Activated CD4-positive, alpha-beta T cell treated with anti-CD3 and anti-CD28 coated beads for 36 hours (primary cell): ENCODE measurements at regions not wholly inside any gene's neighbourhood (a gene's known extent, or its start where the extent isn't known, plus 50 kb on each side); places are given as distances from the start of the nearest gene placed in this dataset.

Experiments
- ATAC-seq: fragments of 200-7000 bp; cut with Tn5 transposase; one replicate; pipeline ENCODE4 v1.10.0; 2021; ENCODE audit warnings: mild to moderate bottlenecking, moderate library complexity
- CTCF ChIA-PET: fragments of 350-600 bp; sonication (Branson Sonifier 250); formaldehyde crosslinking; loops from one replicate; lab custom pipeline; 2021; ENCODE audit warnings: antibody characterized with exemption; lab: Charles Lee
- POLR2A ChIA-PET: fragments of 350-600 bp; sonication (Branson Sonifier 250); formaldehyde crosslinking; loops from one replicate; lab custom pipeline; 2021; ENCODE audit warnings: antibody characterized with exemption, inconsistent platforms; lab: Charles Lee
- DNase-seq: peaks from one replicate; pipeline ENCODE4 v3.0.0-alpha.2; 2020
- H3K27ac Mint-ChIP-seq: one replicate; pipeline ENCODE4 v1.8.0; 2021; ENCODE audit warnings: mixed read lengths
- H3K27me3 Mint-ChIP-seq: one replicate; pipeline ENCODE4 v1.8.0; 2021; ENCODE audit warnings: mixed read lengths
- H3K36me3 Mint-ChIP-seq: one replicate; pipeline ENCODE4 v1.8.0; 2021; ENCODE audit warnings: low read depth, mixed read lengths
- H3K4me1 Mint-ChIP-seq: one replicate; pipeline ENCODE4 v1.8.0; 2021; ENCODE audit warnings: mixed read lengths
- H3K4me3 Mint-ChIP-seq: one replicate; pipeline ENCODE4 v1.8.0; 2021; ENCODE audit warnings: mild to moderate bottlenecking, moderate library complexity, mixed read lengths
- H3K9me3 Mint-ChIP-seq: one replicate; pipeline ENCODE4 v1.8.0; 2021; ENCODE audit warnings: low read depth, mixed read lengths
- intact Hi-C, 2 experiments: fragments of 100-400 bp; cut with DNase I in 1 of 2; cut with micrococcal nuclease in 1 of 2; formaldehyde crosslinking; loops; one replicate each; pipeline versions ENCODE4 v1.14.2 to v1.15.1; 2022 to 2024; cut with DNase I, micrococcal nuclease

- Mint-ChIP-seq H3K9me3 (peaks cover 13% of the 10 kb centered on the region), H3K27ac (no peak overlapping the region), H3K27me3 (no peaks in the 10 kb centered on the region), H3K4me3 (no peak overlapping the region), H3K36me3 (peaks cover 5% of the 10 kb centered on the region), H3K4me1 (no peaks in the 10 kb centered on the region)
- CTCF ChIA-PET: interaction anchor here (0.6 kb wide), 1 partner anchor 9 kb away, joined by 3 read pairs; no protein-coding TSS in a partner anchor
- intact Hi-C loops: no loop called here
- DNase-seq (peak; percentile 34), ATAC-seq (no peak)
- POLR2A ChIA-PET: no interaction called here
These were observed 72.0 kb upstream of the ODC1 start for GRCh38 chr2:10520154-10520553.

DNA sequence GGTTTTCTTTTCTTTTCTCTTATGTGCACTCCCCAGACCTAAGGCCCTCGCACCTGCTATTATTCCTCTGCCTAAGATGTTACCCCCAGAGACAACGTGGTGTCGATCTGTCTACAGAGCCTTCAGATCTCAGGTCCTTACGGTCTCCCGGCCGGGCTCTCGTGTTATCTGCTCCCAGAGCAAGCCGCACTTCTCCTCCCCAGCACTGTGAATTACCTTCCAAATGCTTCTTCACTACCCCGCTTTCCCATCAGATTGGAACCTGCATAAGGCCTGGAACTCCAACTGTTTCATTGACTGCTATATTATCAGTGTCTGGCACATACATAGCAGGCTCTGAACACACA is 71.2 kb upstream of the ODC1 start:
- DNase-seq (no peak), ATAC-seq (no peak)
- Mint-ChIP-seq H3K27ac (no peak overlapping the region), H3K36me3 (peaks cover 5% of the 10 kb centered on the region), H3K27me3 (no peaks in the 10 kb centered on the region), H3K4me3 (no peak overlapping the region), H3K4me1 (no peaks in the 10 kb centered on the region), H3K9me3 (peaks cover 18% of the 10 kb centered on the region)
- ChIA-PET POLR2A (no interaction called here), CTCF (no interaction called here)
- intact Hi-C loops: no loop called here

- Mint-ChIP-seq H3K27ac (no peak overlapping the region), H3K4me3 (no peak overlapping the region), H3K4me1 (no peaks in the 10 kb centered on the region), H3K36me3 (peaks cover 5% of the 10 kb centered on the region), H3K9me3 (peaks cover 18% of the 10 kb centered on the region), H3K27me3 (no peaks in the 10 kb centered on the region)
- CTCF ChIA-PET: interaction anchor here (0.7 kb wide), 1 partner anchor 10 kb away, joined by 3 read pairs; no protein-coding TSS in a partner anchor
- ATAC-seq: no peak
- DNase-seq: no peak
- POLR2A ChIA-PET: no interaction called here
- intact Hi-C loops: no loop called here
These were observed 70.6 kb upstream of the ODC1 start for GRCh38 chr2:10518470-10519393.

GRCh38 chr2:10517351-10518043 is 69.4 kb upstream of the ODC1 start:
- peaks cover 18% of the 10 kb centered on the region for H3K9me3 Mint-ChIP-seq
- intact Hi-C loops: no loop called here
- peaks cover 5% of the 10 kb centered on the region for H3K36me3 Mint-ChIP-seq
- ATAC-seq: no peak
- H3K27ac Mint-ChIP-seq: no peak overlapping the region
- CTCF ChIA-PET: no interaction called here
- POLR2A ChIA-PET: no interaction called here
- H3K4me1 Mint-ChIP-seq: no peaks in the 10 kb centered on the region
- no peaks in the 10 kb centered on the region for H3K27me3 Mint-ChIP-seq
- no peak for DNase-seq
- H3K4me3 Mint-ChIP-seq: no peak overlapping the region

- Mint-ChIP-seq H3K9me3 (peaks cover 18% of the 10 kb centered on the region), H3K27me3 (no peaks in the 10 kb centered on the region), H3K4me3 (no peak overlapping the region), H3K36me3 (peaks cover 5% of the 10 kb centered on the region), H3K27ac (no peak overlapping the region), H3K4me1 (no peaks in the 10 kb centered on the region)
- CTCF ChIA-PET: interaction anchor here (0.6 to 1.1 kb wide), 3 partner anchors 21 to 107 kb away, joined by 3 to 5 read pairs (median 3); no protein-coding TSS in a partner anchor
- DNase-seq (no peak), ATAC-seq (no peak)
- intact Hi-C loops: no loop called here
- POLR2A ChIA-PET: no interaction called here
These were observed 67.8 kb upstream of the ODC1 start for GRCh38 chr2:10515887-10516286.

DNA sequence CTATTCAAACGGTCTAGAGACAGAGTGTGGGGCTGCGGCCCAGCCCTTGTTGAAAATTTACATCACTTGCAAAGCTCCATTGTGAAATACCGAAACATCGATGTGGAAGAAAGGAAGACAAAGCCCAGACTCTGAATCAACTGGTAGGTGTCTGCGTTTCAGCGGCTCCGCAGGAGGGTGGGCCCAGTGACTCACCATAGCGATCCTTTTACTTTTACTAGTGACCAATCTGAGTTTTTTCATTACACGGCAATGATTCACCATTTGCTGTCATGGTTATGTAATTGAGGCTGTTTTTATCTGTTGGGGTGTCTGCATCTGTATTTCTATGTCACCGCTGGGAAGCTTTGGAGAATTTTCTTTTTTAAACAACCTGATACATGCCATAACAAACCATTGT is 66.6 kb upstream of the ODC1 start:
- DNase-seq: no peak

DNA sequence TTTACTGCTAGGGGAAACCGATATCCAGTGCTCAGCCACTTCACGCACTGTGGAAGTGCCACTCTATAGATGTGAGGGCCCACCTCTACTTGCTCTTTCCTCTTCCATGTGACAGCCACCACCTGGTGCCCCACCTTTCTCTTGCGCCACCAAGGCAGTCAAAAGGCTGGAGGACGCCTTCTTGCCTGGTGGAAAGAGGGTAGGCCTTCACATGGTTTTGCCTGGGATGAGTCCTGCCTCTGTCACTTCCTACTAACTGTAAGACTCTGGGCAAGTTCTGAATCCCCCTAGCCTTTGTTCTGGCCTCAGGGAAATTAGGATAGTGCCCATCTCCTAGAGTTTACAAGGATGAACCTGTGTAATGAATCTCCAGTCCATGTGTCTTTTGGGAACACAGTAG is 66.1 kb upstream of the ODC1 start:
- peaks cover 18% of the 10 kb centered on the region for H3K9me3 Mint-ChIP-seq
- no peak overlapping the region for H3K27ac Mint-ChIP-seq
- no peaks in the 10 kb centered on the region for H3K4me1 Mint-ChIP-seq
- no peak overlapping the region for H3K4me3 Mint-ChIP-seq
- ChIA-PET CTCF (no interaction called here), POLR2A (no interaction called here)
- no peaks in the 10 kb centered on the region for H3K27me3 Mint-ChIP-seq
- intact Hi-C loops: no loop called here
- no peak for DNase-seq
- peaks cover 5% of the 10 kb centered on the region for H3K36me3 Mint-ChIP-seq
- no peak for ATAC-seq

More for the DNA sequence above, 66.6 kb upstream of the ODC1 start:
- intact Hi-C loops: no loop called here
- POLR2A ChIA-PET: no interaction called here
- Mint-ChIP-seq H3K4me1 (no peaks in the 10 kb centered on the region), H3K36me3 (peaks cover 5% of the 10 kb centered on the region), H3K4me3 (no peak overlapping the region), H3K27me3 (no peaks in the 10 kb centered on the region), H3K27ac (no peak overlapping the region), H3K9me3 (peaks cover 18% of the 10 kb centered on the region)
- no peak for ATAC-seq
- CTCF ChIA-PET: no interaction called here

DNA sequence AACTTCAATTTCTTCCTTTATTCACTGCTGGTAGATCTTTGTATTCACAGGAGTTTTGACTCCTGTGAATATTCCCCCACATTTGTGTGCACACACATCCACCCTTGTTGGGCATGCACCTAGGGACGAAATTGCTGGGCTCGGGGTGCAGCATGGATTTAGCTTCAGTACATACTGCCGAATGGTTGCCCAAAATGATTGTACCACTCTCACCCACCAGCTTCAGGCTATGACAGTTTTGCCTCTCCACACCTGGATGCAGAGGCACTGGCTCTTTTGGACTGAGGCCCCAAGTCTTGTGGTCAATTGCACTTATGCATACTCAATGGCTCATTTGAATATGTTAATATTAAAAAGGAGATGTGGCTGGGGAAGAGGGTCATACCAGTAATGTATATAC is 65.1 kb upstream of the ODC1 start:
- Mint-ChIP-seq H3K27ac (no peak overlapping the region), H3K4me1 (no peaks in the 10 kb centered on the region), H3K9me3 (peaks cover 18% of the 10 kb centered on the region), H3K27me3 (no peaks in the 10 kb centered on the region), H3K4me3 (no peak overlapping the region), H3K36me3 (peaks cover 5% of the 10 kb centered on the region)
- ChIA-PET CTCF (no interaction called here), POLR2A (no interaction called here)
- ATAC-seq: no peak
- DNase-seq: no peak
- intact Hi-C loops: no loop called here

- ChIA-PET CTCF (interaction anchor here (0.6 to 0.7 kb wide), 2 partner anchors 315 to 391 kb away, joined by 3 read pairs; no protein-coding TSS in a partner anchor), POLR2A (no interaction called here)
- Mint-ChIP-seq H3K9me3 (no peaks in the 10 kb centered on the region), H3K27ac (no peak overlapping the region), H3K4me3 (no peak overlapping the region), H3K27me3 (no peaks in the 10 kb centered on the region), H3K36me3 (no peaks in the 10 kb centered on the region), H3K4me1 (no peaks in the 10 kb centered on the region)
- DNase-seq (no peak), ATAC-seq (no peak)
- intact Hi-C loops: no loop called here
These were observed 59.9 kb upstream of the ODC1 start for GRCh38 chr2:10508038-10508437.

- CTCF ChIA-PET: no interaction called here
- DNase-seq: no peak
- intact Hi-C loops: no loop called here
- POLR2A ChIA-PET: no interaction called here
- Mint-ChIP-seq H3K27ac (no peak overlapping the region), H3K36me3 (no peaks in the 10 kb centered on the region), H3K4me3 (no peak overlapping the region), H3K9me3 (no peaks in the 10 kb centered on the region), H3K4me1 (no peaks in the 10 kb centered on the region), H3K27me3 (no peaks in the 10 kb centered on the region)
- no peak for ATAC-seq
These were observed 59.0 kb upstream of the ODC1 start for GRCh38 chr2:10507106-10507505.

DNA sequence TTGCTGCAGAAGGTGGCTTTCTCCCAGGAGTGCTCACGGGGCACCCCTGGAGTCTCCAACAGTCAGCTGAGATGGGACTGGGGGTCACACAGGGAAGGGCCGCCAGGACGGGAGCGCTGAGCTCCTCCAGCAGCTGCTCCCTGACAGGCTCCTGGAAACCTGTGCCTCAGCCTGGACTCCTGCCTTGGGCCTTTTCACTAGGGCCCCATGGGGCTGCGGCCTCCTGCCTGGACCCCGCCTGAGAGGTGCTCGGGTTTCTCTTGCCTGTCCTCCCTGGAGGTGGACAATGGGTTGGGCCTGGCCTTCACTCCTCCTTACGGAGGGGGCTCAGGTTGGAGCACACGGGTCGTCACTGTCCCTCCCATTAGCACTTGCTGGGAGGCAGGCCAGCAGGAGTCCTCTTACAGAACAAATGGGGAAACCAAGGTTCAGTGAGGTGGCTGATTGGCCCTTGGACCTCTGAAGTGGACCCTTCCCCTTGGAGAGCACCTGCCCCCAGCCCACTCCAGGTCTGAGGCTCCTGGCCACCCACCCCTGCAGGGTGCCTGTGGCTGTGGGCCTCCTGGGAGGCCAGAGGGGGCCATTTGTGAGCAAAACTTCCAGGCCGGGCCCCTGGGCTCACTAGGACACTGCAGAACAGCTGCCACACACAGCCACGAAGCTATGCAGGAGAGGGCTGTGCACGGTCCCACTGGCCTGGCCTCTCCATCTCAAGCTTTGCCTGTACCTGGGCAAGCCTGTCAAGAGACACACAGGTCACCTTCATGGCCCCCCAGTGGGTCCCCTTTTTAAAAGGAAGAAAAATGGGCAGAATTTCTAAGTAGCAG is 57.1 kb upstream of the ODC1 start:
- CTCF ChIA-PET: no interaction called here
- Mint-ChIP-seq H3K27ac (no peak overlapping the region), H3K4me3 (no peak overlapping the region), H3K4me1 (no peaks in the 10 kb centered on the region), H3K36me3 (no peaks in the 10 kb centered on the region), H3K9me3 (no peaks in the 10 kb centered on the region), H3K27me3 (no peaks in the 10 kb centered on the region)
- DNase-seq (no peak), ATAC-seq (no peak)
- intact Hi-C loops: no loop called here
- POLR2A ChIA-PET: no interaction called here
